ENCODE measurements at regions not wholly inside any gene's neighbourhood (a gene's known extent, or its start where the extent isn't known, plus 50 kb on each side); places are given as distances from the start of the nearest gene placed in this dataset.

DNA sequence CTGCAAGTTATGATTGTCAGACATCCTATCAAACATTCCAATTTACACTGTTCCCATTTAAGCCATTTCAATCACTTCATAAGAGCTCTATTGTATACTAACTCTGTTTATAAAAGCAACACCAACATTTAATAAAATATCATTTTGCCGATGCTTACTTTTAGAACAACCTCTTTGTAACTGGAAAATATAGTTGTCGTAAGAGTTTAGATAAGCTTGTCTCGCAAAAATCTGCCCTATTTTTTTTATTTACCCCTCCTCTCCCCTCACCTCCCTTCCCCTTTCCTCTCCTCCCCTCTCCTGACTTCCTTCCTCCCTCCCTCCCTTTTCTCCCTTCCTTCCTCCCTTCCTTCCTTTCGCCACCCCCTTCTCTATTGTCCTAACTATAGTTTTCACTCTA, 105.7 kb upstream of the PEX5L start:
- Histone ChIP-seq H3K27ac (ENCODE audit: insufficient read depth in 1 of 2, low read depth in 1 of 2, low read length in 2 of 2, poor library complexity in 1 of 2, severe bottlenecking in 2 of 2) (no peak overlapping the region), H3K4me1 (ENCODE audit: control extremely low read depth in 1 of 4, control insufficient read depth in 4 of 4, insufficient read depth in 4 of 4, low read length in 3 of 4) (no peaks in the 10 kb centered on the region), H3K27me3 (replicated peaks in 2 of 5; ENCODE audit: control insufficient read depth in 4 of 5, insufficient read depth in 5 of 5, low read length in 4 of 5) (no peaks in the 10 kb centered on the region), H3K9me3 (ENCODE audit: control extremely low read depth in 1 of 5, control insufficient read depth in 4 of 5, insufficient read depth in 2 of 5, low read depth in 1 of 5, low read length in 4 of 5) (no peaks in the 10 kb centered on the region), H3K36me3 (ENCODE audit: control insufficient read depth in 4 of 4, insufficient read depth in 4 of 4, low read length in 3 of 4) (no peaks in the 10 kb centered on the region), H3K4me3 (ENCODE audit: control insufficient read depth in 1 of 7, extremely low read depth in 1 of 7, insufficient read depth in 4 of 7, low read depth in 2 of 7, low read length in 6 of 7) (no peak overlapping the region)
- ChIA-PET CTCF (no interaction called here), POLR2A (no interaction called here)
- no peak for DNase-seq
- WGBS (ENCODE audit: insufficient coverage), result 92% methylated on average over 2 of the region's 4 CpGs

DNA sequence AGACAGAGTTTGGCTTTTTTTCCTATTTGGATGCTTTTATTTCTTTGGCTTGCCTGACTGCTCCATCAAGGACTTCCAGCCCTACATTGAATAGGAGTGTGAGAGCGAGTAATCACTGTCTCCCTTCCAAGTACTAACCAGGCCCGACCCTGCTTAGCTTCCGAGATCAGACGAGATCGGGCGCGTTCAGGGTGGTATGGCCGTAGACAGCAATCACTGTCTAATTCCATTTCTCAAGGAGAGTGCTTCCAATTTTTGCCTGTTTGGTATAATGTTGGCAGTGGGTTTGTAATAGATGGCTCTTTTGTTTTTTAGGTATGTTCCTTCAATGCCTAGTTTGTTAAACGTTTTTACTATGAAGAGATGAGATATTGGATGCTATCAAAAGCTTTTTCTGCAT, 125.0 kb upstream of the PEX5L start:
- WGBS (ENCODE audit: insufficient coverage), result 100% methylated on average over 4 of the region's 9 CpGs
- DNase-seq, result no peak
- Histone ChIP-seq H3K4me3 (ENCODE audit: control insufficient read depth in 1 of 7, extremely low read depth in 1 of 7, insufficient read depth in 4 of 7, low read depth in 2 of 7, low read length in 6 of 7) (no peak overlapping the region), H3K9me3 (ENCODE audit: control extremely low read depth in 1 of 5, control insufficient read depth in 4 of 5, insufficient read depth in 2 of 5, low read depth in 1 of 5, low read length in 4 of 5) (peaks cover 0 to 2% (median 0%) of the 10 kb centered on the region in 5 experiments), H3K4me1 (ENCODE audit: control extremely low read depth in 1 of 4, control insufficient read depth in 4 of 4, insufficient read depth in 4 of 4, low read length in 3 of 4) (no peaks in the 10 kb centered on the region), H3K27ac (ENCODE audit: insufficient read depth in 1 of 2, low read depth in 1 of 2, low read length in 2 of 2, poor library complexity in 1 of 2, severe bottlenecking in 2 of 2) (no peak overlapping the region), H3K36me3 (ENCODE audit: control insufficient read depth in 4 of 4, insufficient read depth in 4 of 4, low read length in 3 of 4) (no peaks in the 10 kb centered on the region), H3K27me3 (replicated peaks in 2 of 5; ENCODE audit: control insufficient read depth in 4 of 5, insufficient read depth in 5 of 5, low read length in 4 of 5) (no peaks in the 10 kb centered on the region)
- CTCF ChIA-PET, result no interaction called here
- POLR2A ChIA-PET, result no interaction called here

DNA sequence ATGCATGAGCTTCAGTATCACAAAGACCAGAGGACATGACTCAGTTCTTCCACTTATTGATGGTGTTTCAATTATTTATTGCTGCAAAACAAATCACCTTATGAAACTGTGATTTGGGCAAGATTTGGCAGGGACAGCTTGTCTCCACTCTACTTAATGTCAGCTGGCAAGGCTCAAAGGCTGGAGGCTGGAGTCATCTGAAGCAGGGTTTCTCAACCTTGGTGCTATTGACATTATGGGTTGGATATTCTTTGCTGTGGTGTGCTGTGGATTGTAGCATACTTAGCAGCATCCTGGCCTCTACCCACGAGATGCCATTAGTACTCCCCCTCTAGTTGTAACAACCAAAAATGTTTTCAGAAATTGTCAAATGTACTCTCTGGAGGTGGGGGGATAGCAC, 138.8 kb upstream of the PEX5L start:
- no peaks in the 10 kb centered on the region for H3K27me3 ChIP-seq (replicated peaks in 2 of 5; ENCODE audit: control insufficient read depth in 4 of 5, insufficient read depth in 5 of 5, low read length in 4 of 5)
- ChIA-PET CTCF (no interaction called here), POLR2A (no interaction called here)
- no CpG with 5 or more reads among the region's 1 CpG for WGBS (ENCODE audit: insufficient coverage)
- H3K9me3 ChIP-seq (ENCODE audit: control extremely low read depth in 1 of 5, control insufficient read depth in 4 of 5, insufficient read depth in 2 of 5, low read depth in 1 of 5, low read length in 4 of 5), result no peaks in the 10 kb centered on the region
- H3K36me3 ChIP-seq (ENCODE audit: control insufficient read depth in 4 of 4, insufficient read depth in 4 of 4, low read length in 3 of 4), result no peaks in the 10 kb centered on the region
- H3K4me1 ChIP-seq (ENCODE audit: control extremely low read depth in 1 of 4, control insufficient read depth in 4 of 4, insufficient read depth in 4 of 4, low read length in 3 of 4), result no peaks in the 10 kb centered on the region
- DNase-seq, result no peak
- no peak overlapping the region for H3K27ac ChIP-seq (ENCODE audit: insufficient read depth in 1 of 2, low read depth in 1 of 2, low read length in 2 of 2, poor library complexity in 1 of 2, severe bottlenecking in 2 of 2)
- H3K4me3 ChIP-seq (ENCODE audit: control insufficient read depth in 1 of 7, extremely low read depth in 1 of 7, insufficient read depth in 4 of 7, low read depth in 2 of 7, low read length in 6 of 7), result no peak overlapping the region

DNA sequence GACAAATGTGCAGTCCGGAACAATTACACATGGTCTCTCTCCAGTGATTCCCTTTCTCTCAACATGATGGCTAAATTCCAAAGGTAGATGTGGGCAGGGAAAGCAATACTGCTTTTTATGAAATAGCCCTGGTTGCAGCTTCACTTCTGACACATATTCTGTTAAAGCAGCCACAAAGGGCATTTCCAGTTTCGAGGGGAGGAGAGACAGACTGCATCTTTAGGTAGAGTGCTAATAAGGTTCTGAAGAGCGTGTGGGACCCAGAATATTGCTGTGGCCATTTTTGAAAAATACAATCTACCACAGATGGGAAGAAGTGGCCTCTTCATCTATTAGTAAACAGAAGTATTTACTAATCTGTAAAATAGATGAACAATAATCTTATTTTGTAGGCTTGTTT, 139.3 kb upstream of the PEX5L start:
- ChIA-PET CTCF (no interaction called here), POLR2A (no interaction called here)
- DNase-seq, result no peak
- Histone ChIP-seq H3K4me3 (ENCODE audit: control insufficient read depth in 1 of 7, extremely low read depth in 1 of 7, insufficient read depth in 4 of 7, low read depth in 2 of 7, low read length in 6 of 7) (no peak overlapping the region), H3K9me3 (ENCODE audit: control extremely low read depth in 1 of 5, control insufficient read depth in 4 of 5, insufficient read depth in 2 of 5, low read depth in 1 of 5, low read length in 4 of 5) (no peaks in the 10 kb centered on the region), H3K27ac (ENCODE audit: insufficient read depth in 1 of 2, low read depth in 1 of 2, low read length in 2 of 2, poor library complexity in 1 of 2, severe bottlenecking in 2 of 2) (no peak overlapping the region), H3K27me3 (replicated peaks in 2 of 5; ENCODE audit: control insufficient read depth in 4 of 5, insufficient read depth in 5 of 5, low read length in 4 of 5) (no peaks in the 10 kb centered on the region), H3K36me3 (ENCODE audit: control insufficient read depth in 4 of 4, insufficient read depth in 4 of 4, low read length in 3 of 4) (no peaks in the 10 kb centered on the region), H3K4me1 (ENCODE audit: control extremely low read depth in 1 of 4, control insufficient read depth in 4 of 4, insufficient read depth in 4 of 4, low read length in 3 of 4) (no peaks in the 10 kb centered on the region)
- 70% methylated on average over 2 of the region's 3 CpGs for WGBS (ENCODE audit: insufficient coverage)

DNA sequence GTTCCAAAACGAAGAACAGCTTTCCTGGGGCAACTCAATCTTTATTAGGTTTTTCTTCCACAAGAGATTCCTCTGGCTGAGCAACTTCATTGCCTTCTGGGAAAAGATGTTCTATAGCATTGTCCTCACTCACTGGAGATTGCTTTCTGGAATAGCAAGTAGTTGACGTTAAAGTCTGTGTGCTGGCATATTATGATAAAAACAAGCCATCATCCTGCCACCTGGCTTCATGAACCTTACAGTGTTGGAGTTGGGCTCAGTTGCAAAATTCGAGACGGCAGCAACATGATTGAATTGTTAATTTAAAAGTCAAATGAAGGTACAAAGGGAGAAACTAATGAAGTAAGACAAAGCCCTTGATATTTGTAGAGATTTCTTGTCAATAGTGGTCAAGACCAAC, 140.5 kb upstream of the PEX5L start:
- CTCF ChIA-PET, result no interaction called here
- Histone ChIP-seq H3K4me3 (ENCODE audit: control insufficient read depth in 1 of 7, extremely low read depth in 1 of 7, insufficient read depth in 4 of 7, low read depth in 2 of 7, low read length in 6 of 7) (no peak overlapping the region), H3K9me3 (ENCODE audit: control extremely low read depth in 1 of 5, control insufficient read depth in 4 of 5, insufficient read depth in 2 of 5, low read depth in 1 of 5, low read length in 4 of 5) (no peaks in the 10 kb centered on the region), H3K4me1 (ENCODE audit: control extremely low read depth in 1 of 4, control insufficient read depth in 4 of 4, insufficient read depth in 4 of 4, low read length in 3 of 4) (no peaks in the 10 kb centered on the region), H3K27ac (ENCODE audit: insufficient read depth in 1 of 2, low read depth in 1 of 2, low read length in 2 of 2, poor library complexity in 1 of 2, severe bottlenecking in 2 of 2) (no peak overlapping the region), H3K36me3 (ENCODE audit: control insufficient read depth in 4 of 4, insufficient read depth in 4 of 4, low read length in 3 of 4) (no peaks in the 10 kb centered on the region), H3K27me3 (replicated peaks in 2 of 5; ENCODE audit: control insufficient read depth in 4 of 5, insufficient read depth in 5 of 5, low read length in 4 of 5) (no peaks in the 10 kb centered on the region)
- no peak for DNase-seq
- POLR2A ChIA-PET, result no interaction called here
- WGBS (ENCODE audit: insufficient coverage), result 100% methylated on average over 1 of the region's 4 CpGs

DNA sequence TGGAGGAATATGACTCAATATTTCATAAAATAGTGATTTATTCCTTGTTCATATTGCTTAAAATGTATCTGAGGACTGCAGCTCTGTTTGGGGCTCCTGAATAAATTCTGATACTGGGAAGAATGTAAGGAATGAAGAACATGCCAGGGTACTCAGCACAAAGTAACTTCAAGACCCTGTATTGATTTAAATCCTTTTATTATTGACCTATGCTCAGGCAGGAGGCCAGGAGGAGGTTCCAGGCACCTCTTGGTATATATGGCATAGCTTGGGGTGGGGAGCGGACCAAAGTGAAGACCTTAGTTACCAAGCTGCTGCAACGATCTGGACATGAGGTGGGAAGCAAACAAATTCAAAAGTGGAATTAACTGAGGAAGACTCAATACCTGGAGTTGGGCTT, 142.8 kb upstream of the PEX5L start:
- ChIA-PET CTCF (no interaction called here), POLR2A (no interaction called here)
- Histone ChIP-seq H3K27me3 (replicated peaks in 2 of 5; ENCODE audit: control insufficient read depth in 4 of 5, insufficient read depth in 5 of 5, low read length in 4 of 5) (no peaks in the 10 kb centered on the region), H3K4me3 (ENCODE audit: control insufficient read depth in 1 of 7, extremely low read depth in 1 of 7, insufficient read depth in 4 of 7, low read depth in 2 of 7, low read length in 6 of 7) (no peak overlapping the region), H3K9me3 (ENCODE audit: control extremely low read depth in 1 of 5, control insufficient read depth in 4 of 5, insufficient read depth in 2 of 5, low read depth in 1 of 5, low read length in 4 of 5) (no peaks in the 10 kb centered on the region), H3K36me3 (ENCODE audit: control insufficient read depth in 4 of 4, insufficient read depth in 4 of 4, low read length in 3 of 4) (no peaks in the 10 kb centered on the region), H3K4me1 (ENCODE audit: control extremely low read depth in 1 of 4, control insufficient read depth in 4 of 4, insufficient read depth in 4 of 4, low read length in 3 of 4) (no peaks in the 10 kb centered on the region), H3K27ac (ENCODE audit: insufficient read depth in 1 of 2, low read depth in 1 of 2, low read length in 2 of 2, poor library complexity in 1 of 2, severe bottlenecking in 2 of 2) (no peak overlapping the region)
- no peak for DNase-seq
- WGBS (ENCODE audit: insufficient coverage), result 92% methylated on average over 2 of the region's 2 CpGs

DNA sequence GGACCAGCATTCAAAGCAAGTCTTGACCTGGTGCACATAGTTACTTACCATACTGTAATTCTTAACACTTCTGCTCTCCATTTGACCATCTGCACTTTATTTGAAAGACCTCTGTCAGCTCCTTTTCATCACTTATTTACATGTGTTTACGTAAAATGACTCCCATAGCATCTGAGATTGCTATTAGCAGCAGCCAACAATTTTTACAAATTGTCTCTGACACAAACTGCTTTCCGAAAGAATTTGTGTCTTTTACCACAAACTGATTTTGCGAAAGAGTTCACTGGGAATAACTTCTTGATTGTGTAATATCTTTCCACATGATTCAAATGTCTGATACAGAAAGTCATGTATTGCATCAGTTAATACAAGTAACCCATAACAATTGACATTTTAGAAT, 144.1 kb upstream of the PEX5L start:
- no peak for DNase-seq
- no peaks in the 10 kb centered on the region for H3K27me3 ChIP-seq (replicated peaks in 2 of 5; ENCODE audit: control insufficient read depth in 4 of 5, insufficient read depth in 5 of 5, low read length in 4 of 5)
- CTCF ChIA-PET, result no interaction called here
- WGBS (ENCODE audit: insufficient coverage), result 80% methylated on average over 1 of the region's 3 CpGs
- POLR2A ChIA-PET, result no interaction called here
- no peaks in the 10 kb centered on the region for H3K4me1 ChIP-seq (ENCODE audit: control extremely low read depth in 1 of 4, control insufficient read depth in 4 of 4, insufficient read depth in 4 of 4, low read length in 3 of 4)
- no peaks in the 10 kb centered on the region for H3K36me3 ChIP-seq (ENCODE audit: control insufficient read depth in 4 of 4, insufficient read depth in 4 of 4, low read length in 3 of 4)
- H3K27ac ChIP-seq (ENCODE audit: insufficient read depth in 1 of 2, low read depth in 1 of 2, low read length in 2 of 2, poor library complexity in 1 of 2, severe bottlenecking in 2 of 2), result no peak overlapping the region
- H3K4me3 ChIP-seq (ENCODE audit: control insufficient read depth in 1 of 7, extremely low read depth in 1 of 7, insufficient read depth in 4 of 7, low read depth in 2 of 7, low read length in 6 of 7), result no peak overlapping the region
- H3K9me3 ChIP-seq (ENCODE audit: control extremely low read depth in 1 of 5, control insufficient read depth in 4 of 5, insufficient read depth in 2 of 5, low read depth in 1 of 5, low read length in 4 of 5), result no peaks in the 10 kb centered on the region

DNA sequence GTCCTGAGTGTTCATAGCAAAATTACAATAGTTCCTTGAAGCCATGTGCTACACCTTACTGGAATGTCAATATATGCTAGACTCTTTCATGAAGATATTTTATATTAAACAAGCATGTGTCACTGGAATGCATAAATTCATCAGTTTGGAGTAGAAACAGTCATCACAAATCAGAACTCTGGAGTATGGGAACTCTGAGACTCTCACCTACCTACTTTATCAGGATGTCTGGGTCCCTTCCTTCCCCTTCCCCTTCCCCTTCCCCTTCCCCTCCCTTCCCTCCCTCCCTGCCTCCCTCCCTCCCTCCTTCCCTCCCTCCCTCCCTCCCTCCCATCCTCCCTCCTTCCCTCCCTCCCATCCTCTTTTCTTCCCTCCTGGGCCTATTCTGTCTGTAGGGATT, 144.7 kb upstream of the PEX5L start:
- Histone ChIP-seq H3K27me3 (replicated peaks in 2 of 5; ENCODE audit: control insufficient read depth in 4 of 5, insufficient read depth in 5 of 5, low read length in 4 of 5) (no peaks in the 10 kb centered on the region), H3K36me3 (ENCODE audit: control insufficient read depth in 4 of 4, insufficient read depth in 4 of 4, low read length in 3 of 4) (no peaks in the 10 kb centered on the region), H3K4me1 (ENCODE audit: control extremely low read depth in 1 of 4, control insufficient read depth in 4 of 4, insufficient read depth in 4 of 4, low read length in 3 of 4) (no peaks in the 10 kb centered on the region), H3K27ac (ENCODE audit: insufficient read depth in 1 of 2, low read depth in 1 of 2, low read length in 2 of 2, poor library complexity in 1 of 2, severe bottlenecking in 2 of 2) (no peak overlapping the region), H3K9me3 (ENCODE audit: control extremely low read depth in 1 of 5, control insufficient read depth in 4 of 5, insufficient read depth in 2 of 5, low read depth in 1 of 5, low read length in 4 of 5) (no peaks in the 10 kb centered on the region), H3K4me3 (ENCODE audit: control insufficient read depth in 1 of 7, extremely low read depth in 1 of 7, insufficient read depth in 4 of 7, low read depth in 2 of 7, low read length in 6 of 7) (no peak overlapping the region)
- POLR2A ChIA-PET, result no interaction called here
- CTCF ChIA-PET, result no interaction called here
- DNase-seq, result no peak
